H1 (cell line): ENCODE measurements at regions not wholly inside any gene's neighbourhood (a gene's known extent, or its start where the extent isn't known, plus 50 kb on each side); places are given as distances from the start of the nearest gene placed in this dataset.

Experiments used
- CTCF ChIA-PET: fragments of 300-600 bp; sonication (Branson Sonifier 250); formaldehyde crosslinking; loops from one replicate; lab custom pipeline; 2021; ENCODE audit not compliant: partially characterized antibody; lab: Charles Lee
- POLR2A ChIA-PET: fragments of 300-600 bp; sonication (Branson Sonifier 250); formaldehyde crosslinking; loops from one replicate; lab custom pipeline; 2021; ENCODE audit warnings: inconsistent platforms; ENCODE audit not compliant: partially characterized antibody; lab: Charles Lee
- DNase-seq, 2 experiments: peaks; one replicate each; pipeline versions ENCODE4 v3.0.0 to v3.0.0-alpha.2; 2010 to 2022; ENCODE audit warnings: low spot score in 2 of 2, low read depth in 1 of 2, mixed read lengths in 1 of 2
- FAIRE-seq: peaks from 2 replicates; lab custom pipeline; 2011; peaks lifted over from hg19 to GRCh38; lab: Jason Lieb, UNC
- H2AFZ ChIP-seq: 2 replicates; pipeline ENCODE4 v1.8.1; 2012; ENCODE audit warnings: low read length, inconsistent platforms
- H2AK5ac ChIP-seq: 2 replicates; pipeline ENCODE4 v1.6.1; 2013; ENCODE audit warnings: low read depth, low read length
- H2BK120ac ChIP-seq: replicated peaks from 2 replicates; pipeline ENCODE3; 2013; ENCODE audit warnings: low read depth, low read length, inconsistent platforms
- H2BK12ac ChIP-seq: 2 replicates; pipeline ENCODE4 v1.6.1; 2013; ENCODE audit warnings: low read depth, low read length
- H2BK15ac ChIP-seq: 2 replicates; pipeline ENCODE4 v1.6.1; 2013; ENCODE audit warnings: low read length
- H2BK20ac ChIP-seq: 2 replicates; pipeline ENCODE4 v1.6.1; 2013; ENCODE audit warnings: low read length
- H2BK5ac ChIP-seq: 2 replicates; pipeline ENCODE4 v1.6.1; 2013; ENCODE audit warnings: low read depth, low read length
- H3K14ac ChIP-seq: 2 replicates; pipeline ENCODE4 v1.6.1; 2013; ENCODE audit warnings: inconsistent platforms; ENCODE audit not compliant: insufficient read length
- H3K18ac ChIP-seq: 2 replicates; pipeline ENCODE4 v1.6.1; 2013; ENCODE audit warnings: low read length; ENCODE audit errors: extremely low read depth
- H3K23ac ChIP-seq: 2 replicates; pipeline ENCODE4 v1.6.1; 2013; ENCODE audit warnings: inconsistent platforms; ENCODE audit not compliant: insufficient read length
- H3K23me2 ChIP-seq: 2 replicates; pipeline ENCODE4 v1.6.1; 2013; ENCODE audit warnings: low read depth, low read length
- H3K27ac ChIP-seq: 2 replicates; pipeline ENCODE4 v1.6.1; 2011; ENCODE audit warnings: low read depth, low read length, inconsistent platforms
- H3K27me3 ChIP-seq, 4 experiments: replicated peaks in 1 of 4; 1 replicate in 1 of 4; 2 replicates in 3 of 4; pipeline versions ENCODE4 v1.6.1 to v1.8.1; 2011 to 2013; ENCODE audit warnings: low read length in 3 of 4, mild to moderate bottlenecking in 3 of 4, inconsistent platforms in 2 of 4, mixed read lengths in 2 of 4, moderate library complexity in 1 of 4; ENCODE audit not compliant: control insufficient read depth in 3 of 4, insufficient read depth in 3 of 4; ENCODE audit errors: extremely low read depth in 1 of 4
- H3K36me3 ChIP-seq, 4 experiments: 2 replicates each; pipeline versions ENCODE4 v1.6.1 to v1.8.1; 2011 to 2013; ENCODE audit warnings: mild to moderate bottlenecking in 4 of 4, low read length in 3 of 4, moderate library complexity in 2 of 4, control low read depth in 1 of 4, inconsistent platforms in 1 of 4; ENCODE audit not compliant: insufficient read depth in 4 of 4, control insufficient read depth in 2 of 4
- H3K4ac ChIP-seq: replicated peaks from 2 replicates; pipeline ENCODE3; 2013; ENCODE audit warnings: low read length, low read depth, mixed read lengths, inconsistent platforms; ENCODE audit not compliant: insufficient read length
- H3K4me1 ChIP-seq, 4 experiments: replicated peaks in 1 of 4; 1 replicate in 1 of 4; 2 replicates in 3 of 4; pipeline versions ENCODE4 v1.6.1 to v1.8.1; 2011 to 2013; ENCODE audit warnings: low read length in 3 of 4, inconsistent platforms in 2 of 4, mixed read lengths in 1 of 4; ENCODE audit not compliant: insufficient read depth in 4 of 4, control insufficient read depth in 3 of 4
- H3K4me2 ChIP-seq, 2 experiments: 2 replicates each; pipeline versions ENCODE4 v1.6.1 to v1.8.1; 2011 to 2013; ENCODE audit warnings: low read depth in 2 of 2, low read length in 2 of 2, control low read depth in 1 of 2, inconsistent platforms in 1 of 2, mild to moderate bottlenecking in 1 of 2; ENCODE audit not compliant: insufficient read depth in 1 of 2
- H3K4me3 ChIP-seq, 4 experiments: fragments of 200-600, 300-600 bp in 1 of 4; sonication (generic), shearing (Covaris generic), sonication (Bioruptor Twin) in 1 of 4; 2 replicates each; pipeline versions ENCODE4 v1.5.1 to v1.8.1; 2011 to 2016; ENCODE audit warnings: low read length in 4 of 4, low read depth in 3 of 4, control low read depth in 2 of 4, inconsistent platforms in 2 of 4, mild to moderate bottlenecking in 2 of 4, mixed read lengths in 1 of 4, moderate library complexity in 1 of 4; ENCODE audit not compliant: insufficient read depth in 2 of 4; ENCODE audit errors: extremely low read depth in 1 of 4
- H3K56ac ChIP-seq: replicated peaks from 2 replicates; pipeline ENCODE3; 2013; ENCODE audit warnings: low read depth, mild to moderate bottlenecking, mixed read lengths, low read length, inconsistent platforms; ENCODE audit not compliant: insufficient read length
- H3K79me1 ChIP-seq: 2 replicates; pipeline ENCODE4 v1.6.1; 2013; ENCODE audit warnings: low read depth, low read length, control low read depth
- H3K79me2 ChIP-seq, 2 experiments: 2 replicates each; pipeline versions ENCODE4 v1.6.1 to v1.8.1; 2012 to 2013; ENCODE audit warnings: low read length in 2 of 2, mild to moderate bottlenecking in 2 of 2, inconsistent platforms in 1 of 2; ENCODE audit not compliant: insufficient read depth in 2 of 2, control insufficient read depth in 1 of 2
- H3K9ac ChIP-seq, 4 experiments: replicated peaks in 1 of 4; 1 replicate in 1 of 4; 2 replicates in 3 of 4; pipeline versions ENCODE4 v1.6.1 to v1.8.1; 2011 to 2013; ENCODE audit warnings: low read depth in 3 of 4, low read length in 3 of 4, control low read depth in 2 of 4, mild to moderate bottlenecking in 2 of 4, moderate library complexity in 2 of 4, inconsistent platforms in 1 of 4; ENCODE audit errors: extremely low read depth in 1 of 4
- H3K9me3 ChIP-seq, 2 experiments: 2 replicates each; pipeline versions ENCODE4 v1.6.1 to v1.8.1; 2012 to 2013; ENCODE audit warnings: mild to moderate bottlenecking in 2 of 2, moderate library complexity in 2 of 2, control low read depth in 1 of 2, inconsistent platforms in 1 of 2, low read depth in 1 of 2, low read length in 1 of 2, mixed read lengths in 1 of 2; ENCODE audit not compliant: insufficient read depth in 2 of 2
- H4K20me1 ChIP-seq, 2 experiments: replicated peaks in 1 of 2; 2 replicates each; pipeline versions ENCODE3 to v1.8.1; 2011 to 2013; ENCODE audit warnings: inconsistent platforms in 2 of 2, low read length in 2 of 2, mild to moderate bottlenecking in 1 of 2; ENCODE audit not compliant: insufficient read depth in 2 of 2, control insufficient read depth in 1 of 2
- H4K5ac ChIP-seq: 2 replicates; pipeline ENCODE4 v1.6.1; 2013; ENCODE audit warnings: low read length, low read depth, mixed read lengths, inconsistent platforms; ENCODE audit not compliant: insufficient read length
- H4K8ac ChIP-seq: 2 replicates; pipeline ENCODE4 v1.8.0; 2013; ENCODE audit warnings: mild to moderate bottlenecking, moderate library complexity, low read length, inconsistent platforms; ENCODE audit not compliant: insufficient read depth; ENCODE audit errors: extremely low read depth
- H4K91ac ChIP-seq: replicated peaks from 2 replicates; pipeline ENCODE3; 2013; ENCODE audit warnings: low read length, mixed read lengths, inconsistent platforms; ENCODE audit not compliant: insufficient read length
- MAFK ChIP-seq: IDR thresholded peaks from 2 replicates; pipeline ENCODE4 v1.6.1; 2012; ENCODE audit warnings: low read depth, mild to moderate bottlenecking, improper control_type of control experiment, low read length
- SIN3A ChIP-seq, 2 experiments: IDR thresholded peaks in 1 of 2; conservative IDR thresholded peaks in 1 of 2; 2 replicates each; pipeline ENCODE4 v1.6.1; 2011 to 2012; ENCODE audit warnings: low read length in 2 of 2, improper control_type of control experiment in 1 of 2, low read depth in 1 of 2, mild to moderate bottlenecking in 1 of 2
- WGBS, 2 experiments: shearing (Covaris generic) in 1 of 2; methylation state at CpG; one replicate each; pipeline versions ENCODE4 v1.1.6 to v1.1.7; 2013 to 2015; ENCODE audit warnings: low lambda C conversion rate in 2 of 2, mixed read lengths in 2 of 2, inconsistent platforms in 1 of 2, low coverage in 1 of 2, missing lambda C conversion rate in 1 of 2; ENCODE audit not compliant: insufficient replicate concordance in 2 of 2, insufficient coverage in 1 of 2, insufficient read length in 1 of 2; ENCODE audit errors: extremely low coverage in 1 of 2, missing lambda C conversion rate in 1 of 2; 5-methylcytosine and 5-hydroxymethylcytosine counted together

GRCh38 chr13:50691176-50691680, 152.3 kb downstream of the DLEU7 start:
- Histone ChIP-seq H4K5ac (no peak overlapping the region), H3K4me3 (no peak overlapping the region), H3K79me1 (no peaks in the 10 kb centered on the region), H3K27ac (no peak overlapping the region), H3K9me3 (no peaks in the 10 kb centered on the region), H2AK5ac (no peak overlapping the region), H3K14ac (no peak overlapping the region), H3K56ac (no peak overlapping the region), H3K79me2 (no peaks in the 10 kb centered on the region), H4K91ac (no peak overlapping the region), H3K27me3 (no peaks in the 10 kb centered on the region), H4K20me1 (no peaks in the 10 kb centered on the region), H2BK12ac (no peak overlapping the region), H3K36me3 (no peaks in the 10 kb centered on the region), H3K9ac (no peak overlapping the region), H2BK15ac (no peak overlapping the region), H2AFZ (no peak overlapping the region), H4K8ac (no peak overlapping the region), H3K4ac (no peak overlapping the region), H3K4me1 (peaks cover 0 to 7% (median under 1%) of the 10 kb centered on the region in 4 experiments; a peak in 2 of 7 replicates), H2BK120ac (no peak overlapping the region), H3K23me2 (no peaks in the 10 kb centered on the region), H2BK20ac (no peak overlapping the region), H2BK5ac (no peak overlapping the region), H3K23ac (no peak overlapping the region), H3K18ac (no peak overlapping the region), H3K4me2 (no peak overlapping the region)
- TF ChIP-seq SIN3A (conservative IDR thresholded peaks at IDR 0.05 in 1 of 2, IDR thresholded peaks at IDR 0.05 in 1 of 2; ENCODE audit: low read depth in 1 of 2, low read length in 2 of 2), result no peak
- TF ChIP-seq MAFK, result peak; percentile 50
- no peak for DNase-seq
- POLR2A ChIA-PET, result interaction anchor here (2.9 kb wide), 1 partner anchor 9 kb away, joined by 8 read pairs; no protein-coding TSS in a partner anchor
- CTCF ChIA-PET, result interaction anchor here (0.8 to 1.1 kb wide), 2 partner anchors 10 to 109 kb away, joined by 3 to 4 read pairs; no protein-coding TSS in a partner anchor
- WGBS, 2 experiments, result 82% methylated on average over 3 of the region's 3 CpGs; no CpG with 5 or more reads in 1 of the 2 experiments
- no peak for FAIRE-seq
